ENCODE measurements at regions not wholly inside any gene's neighbourhood (a gene's known extent, or its start where the extent isn't known, plus 50 kb on each side); places are given as distances from the start of the nearest gene placed in this dataset.

DNA sequence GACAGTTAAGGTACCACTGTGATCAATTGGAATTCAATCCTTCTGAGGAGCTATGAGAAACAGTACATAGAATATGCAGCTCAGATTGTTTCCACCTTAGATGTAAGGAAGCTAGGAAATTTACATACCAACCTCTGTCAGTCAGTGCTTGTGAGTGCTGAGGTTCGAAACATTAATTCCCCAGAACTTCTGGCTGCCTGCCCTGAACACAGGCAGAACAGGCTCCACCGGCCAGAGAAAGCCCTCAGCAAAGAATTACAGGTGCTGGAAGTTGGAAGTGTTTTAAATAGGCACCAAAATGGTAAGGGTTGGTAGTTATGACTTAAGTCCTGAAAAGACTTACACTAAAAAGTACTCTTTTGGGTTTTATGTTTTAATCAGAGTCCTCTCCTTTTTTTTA lies 651.8 kb downstream of the C4orf33 start:
- no peak overlapping the region for H3K4me3 ChIP-seq (ENCODE audit: low read length)
- H3K4me2 ChIP-seq (ENCODE audit: low read length) = no peak overlapping the region
- H2AK5ac ChIP-seq (ENCODE audit: low read length) = no peak overlapping the region
- no peaks in the 10 kb centered on the region for H3K27me3 ChIP-seq (ENCODE audit: insufficient read depth, low read length, poor library complexity)
- H3K9ac ChIP-seq (ENCODE audit: low read length) = no peak overlapping the region
- H2BK15ac ChIP-seq (replicated peaks; ENCODE audit: low read depth) = no peak overlapping the region
- no CpG with 5 or more reads among the region's 2 CpGs for WGBS (ENCODE audit: extremely low coverage, insufficient coverage, low lambda C conversion rate)
- no peak overlapping the region for H4K8ac ChIP-seq (ENCODE audit: low read depth, low read length)
- H4K5ac ChIP-seq (ENCODE audit: low read length) = no peak overlapping the region
- H2BK5ac ChIP-seq (ENCODE audit: low read length) = no peak overlapping the region
- H3K4ac ChIP-seq (ENCODE audit: low read depth, low read length) = no peak overlapping the region
- no peaks in the 10 kb centered on the region for H3K36me3 ChIP-seq (ENCODE audit: control insufficient read depth, insufficient read depth, low read length)
- no peaks in the 10 kb centered on the region for H3K4me1 ChIP-seq (ENCODE audit: control insufficient read depth, low read depth, low read length)
- H3K56ac ChIP-seq (ENCODE audit: low read length) = no peak overlapping the region
- no peak for DNase-seq
- H3K23ac ChIP-seq (ENCODE audit: low read length) = no peak overlapping the region
- H3K79me2 ChIP-seq (ENCODE audit: control insufficient read depth, insufficient read depth, low read length) = no peaks in the 10 kb centered on the region
- H3K79me1 ChIP-seq (ENCODE audit: low read length) = no peaks in the 10 kb centered on the region
- no peak overlapping the region for H3K27ac ChIP-seq (ENCODE audit: low read depth, low read length)
- H3K18ac ChIP-seq (ENCODE audit: low read length) = no peak overlapping the region
- no peak overlapping the region for H2BK120ac ChIP-seq (ENCODE audit: low read depth, low read length)

DNA sequence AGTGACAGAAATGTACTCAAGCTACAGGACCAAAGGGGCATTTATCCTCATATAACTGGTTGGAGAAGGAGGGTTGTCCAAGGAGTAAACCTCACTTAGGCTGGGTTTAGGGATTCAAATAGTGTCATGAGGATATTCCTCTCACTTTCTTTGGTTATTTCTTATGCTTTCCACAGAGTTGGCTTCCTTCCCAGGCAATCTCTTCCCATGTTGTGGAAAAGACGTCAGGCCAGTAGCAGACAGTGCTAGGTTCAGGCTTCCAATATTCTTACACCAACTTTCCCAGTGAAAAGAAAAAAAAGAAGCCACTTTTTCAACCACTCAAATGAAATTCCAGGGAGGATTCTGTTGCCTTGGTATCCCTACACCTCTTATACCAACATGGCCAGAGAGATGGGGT lies 653.0 kb downstream of the C4orf33 start:
- no peak overlapping the region for H3K4me2 ChIP-seq (ENCODE audit: low read length)
- H3K4ac ChIP-seq (ENCODE audit: low read depth, low read length) = peak overlapping the region; percentile 4
- no peak overlapping the region for H2BK5ac ChIP-seq (ENCODE audit: low read length)
- no peak overlapping the region for H2BK120ac ChIP-seq (ENCODE audit: low read depth, low read length)
- no peak overlapping the region for H3K56ac ChIP-seq (ENCODE audit: low read length)
- no peak overlapping the region for H3K9ac ChIP-seq (ENCODE audit: low read length)
- H3K4me1 ChIP-seq (ENCODE audit: control insufficient read depth, low read depth, low read length) = no peaks in the 10 kb centered on the region
- no peaks in the 10 kb centered on the region for H3K27me3 ChIP-seq (ENCODE audit: insufficient read depth, low read length, poor library complexity)
- H3K79me1 ChIP-seq (ENCODE audit: low read length) = no peaks in the 10 kb centered on the region
- H3K79me2 ChIP-seq (ENCODE audit: control insufficient read depth, insufficient read depth, low read length) = no peaks in the 10 kb centered on the region
- no CpG with 5 or more reads among the region's 1 CpG for WGBS (ENCODE audit: extremely low coverage, insufficient coverage, low lambda C conversion rate)
- no peak overlapping the region for H3K23ac ChIP-seq (ENCODE audit: low read length)
- no peak overlapping the region for H3K4me3 ChIP-seq (ENCODE audit: low read length)
- H2AK5ac ChIP-seq (ENCODE audit: low read length) = no peak overlapping the region
- H4K8ac ChIP-seq (ENCODE audit: low read depth, low read length) = no peak overlapping the region
- no peak overlapping the region for H4K5ac ChIP-seq (ENCODE audit: low read length)
- H3K36me3 ChIP-seq (ENCODE audit: control insufficient read depth, insufficient read depth, low read length) = no peaks in the 10 kb centered on the region
- no peak overlapping the region for H3K27ac ChIP-seq (ENCODE audit: low read depth, low read length)
- no peak for DNase-seq
- no peak overlapping the region for H3K18ac ChIP-seq (ENCODE audit: low read length)
- no peak overlapping the region for H2BK15ac ChIP-seq (replicated peaks; ENCODE audit: low read depth)

DNA sequence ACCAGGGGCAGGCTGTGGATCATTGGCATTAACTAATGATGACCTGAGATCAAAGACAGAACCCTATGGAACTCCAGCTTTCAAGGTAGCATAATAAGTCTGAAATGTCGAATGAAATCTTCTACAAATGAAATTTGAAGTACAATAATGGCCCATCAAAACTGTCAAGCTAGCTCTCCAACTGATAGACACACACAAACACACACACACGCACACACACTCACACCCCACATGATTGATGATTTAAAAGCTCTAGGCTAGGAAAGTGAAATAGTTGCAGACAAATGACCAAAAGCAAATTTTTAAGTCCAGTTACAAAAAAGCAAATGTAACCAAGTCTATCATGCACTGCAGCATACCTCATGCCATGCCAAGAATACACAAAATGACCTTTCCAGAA lies 655.7 kb downstream of the C4orf33 start:
- no peak overlapping the region for H3K4ac ChIP-seq (ENCODE audit: low read depth, low read length)
- no peak for DNase-seq

DNA sequence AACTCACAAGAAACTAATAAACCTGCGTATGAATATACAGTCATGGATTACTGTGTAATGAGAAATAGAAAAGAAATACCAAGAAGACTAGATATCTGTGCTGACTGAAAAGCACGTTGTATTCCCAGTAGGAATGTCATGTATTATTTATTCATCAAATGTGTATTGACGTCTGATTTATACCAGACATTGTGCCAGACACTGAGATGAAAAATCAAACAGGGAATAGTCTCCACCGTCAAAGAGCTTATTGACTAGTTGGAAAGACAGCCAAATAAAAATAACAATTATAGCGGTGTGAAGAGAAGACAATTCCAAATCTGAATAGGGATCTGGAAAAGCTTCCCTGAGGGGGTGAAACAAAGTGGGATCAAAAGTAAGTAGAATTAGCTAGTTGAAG lies 687.6 kb downstream of the C4orf33 start:
- no peak overlapping the region for H3K56ac ChIP-seq (ENCODE audit: low read length)

More for the DNA sequence above, 655.7 kb downstream of the C4orf33 start:
- Histone ChIP-seq H3K18ac (ENCODE audit: low read length) (no peak overlapping the region), H2AK5ac (ENCODE audit: low read length) (no peak overlapping the region), H3K4me1 (ENCODE audit: control insufficient read depth, low read depth, low read length) (no peaks in the 10 kb centered on the region), H2BK120ac (ENCODE audit: low read depth, low read length) (no peak overlapping the region), H3K27ac (ENCODE audit: low read depth, low read length) (no peak overlapping the region), H2BK15ac (replicated peaks; ENCODE audit: low read depth) (no peak overlapping the region), H4K8ac (ENCODE audit: low read depth, low read length) (no peak overlapping the region), H3K27me3 (ENCODE audit: insufficient read depth, low read length, poor library complexity) (no peaks in the 10 kb centered on the region), H3K79me1 (ENCODE audit: low read length) (no peaks in the 10 kb centered on the region), H3K36me3 (ENCODE audit: control insufficient read depth, insufficient read depth, low read length) (no peaks in the 10 kb centered on the region), H3K9ac (ENCODE audit: low read length) (no peak overlapping the region), H3K4me2 (ENCODE audit: low read length) (no peak overlapping the region), H3K56ac (ENCODE audit: low read length) (no peak overlapping the region), H3K23ac (ENCODE audit: low read length) (no peak overlapping the region), H4K5ac (ENCODE audit: low read length) (no peak overlapping the region), H3K79me2 (ENCODE audit: control insufficient read depth, insufficient read depth, low read length) (no peaks in the 10 kb centered on the region), H3K4me3 (ENCODE audit: low read length) (no peak overlapping the region), H2BK5ac (ENCODE audit: low read length) (no peak overlapping the region)
- WGBS (ENCODE audit: extremely low coverage, insufficient coverage, low lambda C conversion rate) = no CpG with 5 or more reads among the region's 2 CpGs

DNA sequence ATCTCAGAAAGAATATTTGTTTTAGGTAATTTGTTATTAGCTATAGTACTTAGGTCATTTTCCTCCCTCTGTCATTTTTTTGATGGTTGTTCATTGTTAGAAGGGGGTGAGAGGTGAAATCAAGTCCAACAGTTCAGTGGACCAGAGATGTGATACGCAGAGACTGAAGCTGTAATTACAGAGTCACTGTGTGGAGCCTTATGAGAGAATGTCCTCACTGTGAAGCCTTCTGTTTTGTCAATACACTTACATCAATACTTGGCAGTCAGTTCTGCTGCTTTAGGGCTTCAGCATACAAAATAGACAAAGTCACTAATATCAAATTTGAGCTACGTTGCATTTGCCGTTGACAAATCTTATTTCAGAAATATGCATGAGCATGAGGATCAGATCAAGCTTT lies 692.5 kb downstream of the C4orf33 start:
- Histone ChIP-seq H3K4me2 (ENCODE audit: low read length) (no peak overlapping the region), H2BK5ac (ENCODE audit: low read length) (no peak overlapping the region), H4K8ac (ENCODE audit: low read depth, low read length) (no peak overlapping the region), H2BK15ac (replicated peaks; ENCODE audit: low read depth) (no peak overlapping the region), H3K4me1 (ENCODE audit: control insufficient read depth, low read depth, low read length) (no peaks in the 10 kb centered on the region), H3K4me3 (ENCODE audit: low read length) (no peak overlapping the region), H2BK120ac (ENCODE audit: low read depth, low read length) (no peak overlapping the region), H3K4ac (ENCODE audit: low read depth, low read length) (no peak overlapping the region), H3K79me2 (ENCODE audit: control insufficient read depth, insufficient read depth, low read length) (no peaks in the 10 kb centered on the region), H3K36me3 (ENCODE audit: control insufficient read depth, insufficient read depth, low read length) (no peaks in the 10 kb centered on the region), H3K27me3 (ENCODE audit: insufficient read depth, low read length, poor library complexity) (no peaks in the 10 kb centered on the region), H3K9ac (ENCODE audit: low read length) (no peak overlapping the region), H3K79me1 (ENCODE audit: low read length) (no peaks in the 10 kb centered on the region), H3K18ac (ENCODE audit: low read length) (no peak overlapping the region), H2AK5ac (ENCODE audit: low read length) (no peak overlapping the region), H3K23ac (ENCODE audit: low read length) (no peak overlapping the region), H4K5ac (ENCODE audit: low read length) (no peak overlapping the region), H3K56ac (ENCODE audit: low read length) (no peak overlapping the region), H3K27ac (ENCODE audit: low read depth, low read length) (no peak overlapping the region)
- no CpG with 5 or more reads among the region's 3 CpGs for WGBS (ENCODE audit: extremely low coverage, insufficient coverage, low lambda C conversion rate)
- DNase-seq = no peak

More for the DNA sequence above, 687.6 kb downstream of the C4orf33 start:
- Histone ChIP-seq H3K4me3 (ENCODE audit: low read length) (no peak overlapping the region), H2BK5ac (ENCODE audit: low read length) (no peak overlapping the region), H3K18ac (ENCODE audit: low read length) (no peak overlapping the region), H3K79me1 (ENCODE audit: low read length) (no peaks in the 10 kb centered on the region), H3K4me1 (ENCODE audit: control insufficient read depth, low read depth, low read length) (no peaks in the 10 kb centered on the region), H3K23ac (ENCODE audit: low read length) (no peak overlapping the region), H3K4me2 (ENCODE audit: low read length) (no peak overlapping the region), H3K27me3 (ENCODE audit: insufficient read depth, low read length, poor library complexity) (no peaks in the 10 kb centered on the region), H3K27ac (ENCODE audit: low read depth, low read length) (no peak overlapping the region), H2BK120ac (ENCODE audit: low read depth, low read length) (no peak overlapping the region), H4K8ac (ENCODE audit: low read depth, low read length) (no peak overlapping the region), H2AK5ac (ENCODE audit: low read length) (no peak overlapping the region), H3K4ac (ENCODE audit: low read depth, low read length) (no peak overlapping the region), H4K5ac (ENCODE audit: low read length) (no peak overlapping the region), H3K79me2 (ENCODE audit: control insufficient read depth, insufficient read depth, low read length) (no peaks in the 10 kb centered on the region), H3K9ac (ENCODE audit: low read length) (no peak overlapping the region), H3K36me3 (ENCODE audit: control insufficient read depth, insufficient read depth, low read length) (no peaks in the 10 kb centered on the region), H2BK15ac (replicated peaks; ENCODE audit: low read depth) (no peak overlapping the region)
- DNase-seq = no peak
- no CpG with 5 or more reads among the region's 5 CpGs for whole genome bisulfite sequencing (ENCODE audit: extremely low coverage, insufficient coverage, low lambda C conversion rate)

DNA sequence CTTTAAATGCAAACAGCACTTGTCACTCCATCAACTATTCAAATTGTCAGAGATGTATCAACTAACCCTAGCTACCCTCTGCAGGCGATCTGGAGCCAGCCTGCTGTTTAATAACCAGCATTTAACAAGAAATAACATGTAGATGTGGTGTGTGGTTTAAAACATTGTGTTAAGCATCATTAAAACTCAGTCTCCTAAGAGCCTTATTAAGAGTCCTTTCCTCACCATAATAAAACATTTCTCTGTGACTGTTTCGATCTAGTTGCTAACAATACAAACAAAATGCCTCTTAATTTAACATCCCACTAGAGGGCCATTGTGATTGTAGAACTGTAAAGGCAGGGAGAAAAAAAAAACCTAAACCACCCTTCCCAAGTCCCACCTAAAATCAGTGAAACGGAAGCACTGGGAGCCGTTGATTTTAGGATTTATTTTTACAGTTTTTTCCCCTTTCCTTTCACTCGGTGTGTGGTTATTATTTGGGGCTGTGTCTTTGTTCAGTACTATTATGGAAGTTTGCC lies 708.6 kb downstream of the C4orf33 start:
- Histone ChIP-seq H3K79me1 (ENCODE audit: low read length) (no peaks in the 10 kb centered on the region), H2AK5ac (ENCODE audit: low read length) (no peak overlapping the region), H4K5ac (ENCODE audit: low read length) (no peak overlapping the region), H3K56ac (ENCODE audit: low read length) (no peak overlapping the region), H2BK5ac (ENCODE audit: low read length) (no peak overlapping the region), H3K23ac (ENCODE audit: low read length) (no peak overlapping the region), H3K4me3 (ENCODE audit: low read length) (no peak overlapping the region), H2BK15ac (replicated peaks; ENCODE audit: low read depth) (no peak overlapping the region), H3K9ac (ENCODE audit: low read length) (no peak overlapping the region), H3K27ac (ENCODE audit: low read depth, low read length) (no peak overlapping the region), H3K18ac (ENCODE audit: low read length) (no peak overlapping the region), H3K36me3 (ENCODE audit: control insufficient read depth, insufficient read depth, low read length) (no peaks in the 10 kb centered on the region), H3K4me2 (ENCODE audit: low read length) (no peak overlapping the region), H4K8ac (ENCODE audit: low read depth, low read length) (no peak overlapping the region), H3K4me1 (ENCODE audit: control insufficient read depth, low read depth, low read length) (no peaks in the 10 kb centered on the region), H3K79me2 (ENCODE audit: control insufficient read depth, insufficient read depth, low read length) (no peaks in the 10 kb centered on the region), H2BK120ac (ENCODE audit: low read depth, low read length) (no peak overlapping the region), H3K4ac (ENCODE audit: low read depth, low read length) (no peak overlapping the region), H3K27me3 (ENCODE audit: insufficient read depth, low read length, poor library complexity) (no peaks in the 10 kb centered on the region)
- DNase-seq = peak; percentile 23
- no CpG with 5 or more reads among the region's 5 CpGs for WGBS (ENCODE audit: extremely low coverage, insufficient coverage, low lambda C conversion rate)
